NCI-H1092 (cell line): ENCODE measurements at regions not wholly inside any gene's neighbourhood (a gene's known extent, or its start where the extent isn't known, plus 50 kb on each side); places are given as distances from the start of the nearest gene placed in this dataset.
"Not testable (repeated sequence)": the region's sequence is repeated elsewhere in the genome, so short reads cannot be mapped to it uniquely, and the experiment has no call there.

ENCODE experiments used
- DNase-seq: peaks from one replicate; lab custom pipeline; 2025; lab: John Stamatoyannopoulos, UW

DNA sequence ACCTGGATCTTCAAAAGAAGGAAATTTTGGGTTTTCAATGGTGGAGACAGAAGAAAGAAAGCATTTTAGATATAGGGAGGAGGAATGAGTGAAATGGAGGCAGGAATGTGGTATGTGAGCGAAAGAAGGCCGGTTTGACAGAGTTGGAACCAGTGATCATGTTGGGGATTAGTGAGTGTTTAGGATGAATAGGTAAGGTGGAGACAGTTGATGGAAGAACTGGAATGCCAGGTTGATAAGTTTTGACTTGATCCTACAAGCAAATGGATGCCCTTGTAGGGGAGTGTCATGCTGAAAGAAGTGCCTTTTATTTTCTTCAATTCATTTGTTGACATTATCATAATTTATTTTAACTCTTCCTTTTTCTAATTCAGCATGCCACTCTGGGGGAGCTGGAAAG, 207.8 kb upstream of the AMOT start:
- no peak for DNase-seq

DNA sequence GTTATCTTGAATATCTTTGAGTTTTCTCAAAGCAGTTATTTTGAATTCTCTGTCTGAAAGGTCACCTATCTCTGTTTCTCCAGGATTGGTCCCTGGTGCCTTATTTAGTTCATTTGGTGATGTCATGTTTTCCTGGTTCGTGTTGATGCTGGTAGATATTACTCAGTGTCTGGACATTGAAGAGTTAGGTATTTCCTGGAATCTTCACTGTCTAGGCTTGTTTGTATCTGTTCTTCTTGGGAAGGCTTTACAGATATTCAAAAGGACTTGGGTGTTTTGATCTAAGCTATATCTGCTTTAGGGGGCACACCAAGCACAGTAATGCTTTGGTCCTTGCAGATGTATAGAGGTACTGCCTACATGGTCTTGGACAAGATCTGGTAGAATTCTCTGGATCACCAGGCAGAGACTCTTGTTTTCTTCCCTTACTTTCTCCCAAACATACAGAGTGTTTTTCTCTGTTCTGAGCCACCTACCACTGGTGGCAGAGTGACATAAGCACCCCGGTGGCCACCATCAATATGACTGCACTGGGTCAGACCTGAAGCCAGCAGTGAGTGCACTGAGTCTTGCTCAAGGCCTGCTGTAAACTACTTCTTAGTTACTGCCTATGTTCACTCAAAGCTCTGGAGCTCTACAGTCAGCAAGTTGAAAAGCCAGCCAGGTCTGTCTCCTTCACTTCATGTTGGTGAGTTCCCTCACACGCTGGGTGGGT, 193.5 kb upstream of the AMOT start:
- DNase-seq = no peak

DNA sequence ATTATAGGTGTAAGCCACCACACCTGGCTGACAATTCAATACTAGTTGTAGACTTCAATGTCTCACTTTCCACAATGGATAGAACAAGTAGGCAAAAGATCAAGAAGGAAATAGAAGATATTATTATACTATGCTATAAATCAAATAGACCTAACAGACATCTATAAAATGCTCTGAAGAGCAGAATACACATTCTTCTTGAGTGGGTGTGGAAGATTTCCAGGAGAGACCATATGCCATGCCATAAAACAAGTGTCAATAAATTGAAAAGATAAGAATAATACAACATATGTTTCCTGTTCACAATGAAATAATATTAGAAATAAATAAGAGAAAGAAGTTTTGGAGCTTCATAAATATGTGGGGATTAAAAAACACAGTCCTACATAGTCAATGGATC, 179.3 kb upstream of the AMOT start:
- DNase-seq = no peak

DNA sequence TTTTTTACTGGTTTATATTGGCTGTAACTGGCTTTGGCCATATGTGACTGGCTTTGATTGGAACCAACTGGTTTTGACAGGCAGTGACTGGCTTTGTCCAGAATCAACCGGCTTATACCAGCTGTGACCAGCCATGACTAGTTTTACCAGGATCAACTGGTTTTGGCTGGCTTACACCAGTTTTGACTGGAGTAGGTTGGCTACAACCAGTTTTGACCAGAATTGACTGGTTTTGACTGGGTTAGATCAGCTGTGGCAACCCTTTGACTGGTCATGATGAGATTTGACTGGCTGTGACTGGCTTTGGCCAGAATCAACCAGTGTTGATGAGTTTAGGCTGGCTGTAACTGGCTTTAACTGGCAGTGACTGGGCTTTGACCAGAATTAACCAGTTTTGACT, 169.2 kb upstream of the AMOT start:
- DNase-seq = no peak

DNA sequence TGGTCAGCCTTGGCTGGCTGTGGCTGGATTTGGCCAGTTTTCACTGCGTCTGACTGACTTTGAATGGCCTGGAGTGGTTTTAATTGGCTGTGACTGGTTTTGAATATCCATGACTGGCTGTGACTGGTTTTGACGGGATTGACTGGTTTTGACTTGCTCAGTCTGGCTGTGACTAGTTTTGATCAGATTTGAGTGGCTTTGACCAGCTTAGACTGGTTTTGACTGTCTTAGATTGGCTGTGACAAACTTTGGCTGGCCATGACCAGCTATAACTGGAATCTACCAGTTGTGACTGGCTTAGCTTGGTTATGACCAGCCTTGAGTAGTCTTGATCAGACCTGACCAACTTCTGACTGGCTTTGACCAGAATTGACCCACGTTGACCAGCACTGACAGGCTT, 168.4 kb upstream of the AMOT start:
- DNase-seq = no peak

DNA sequence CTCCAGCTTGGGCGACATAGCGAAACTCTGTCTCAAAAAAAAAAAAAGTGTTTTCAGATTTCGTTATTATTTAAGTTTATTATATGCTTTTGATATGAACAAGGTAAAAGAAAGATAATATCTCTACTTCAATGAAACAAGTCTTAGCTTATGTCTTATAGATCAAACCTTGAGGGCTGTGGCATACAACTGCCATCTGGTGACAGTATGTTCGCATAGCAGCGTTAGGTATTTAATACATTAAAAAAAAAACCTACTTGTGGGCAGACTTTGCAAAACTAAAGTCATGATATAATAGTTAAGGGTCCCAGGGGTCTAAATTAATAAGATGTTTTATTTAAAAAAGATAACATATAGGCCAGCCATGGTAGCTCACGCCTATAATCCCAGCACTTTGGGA, 161.2 kb upstream of the AMOT start:
- DNase-seq = no peak

DNA sequence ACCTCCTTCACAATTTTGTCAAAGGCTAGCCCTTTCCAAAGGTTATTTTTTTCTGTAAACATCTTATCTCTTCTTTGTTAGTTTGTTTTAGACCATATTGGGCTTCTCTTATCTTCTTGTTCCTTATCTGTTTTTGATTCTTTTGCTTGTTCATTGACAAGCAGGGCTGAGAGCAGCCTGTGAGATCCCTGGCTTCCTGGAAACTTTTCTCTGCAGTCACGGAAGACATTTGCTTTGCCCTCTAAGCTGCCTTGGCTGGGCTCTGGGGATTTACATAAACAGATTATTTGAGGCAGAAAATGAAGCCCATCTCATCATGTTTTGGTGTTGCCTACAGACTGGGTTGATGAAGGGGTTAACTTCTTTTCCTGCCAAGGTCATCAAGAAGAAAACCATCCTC, 157.4 kb upstream of the AMOT start:
- DNase-seq = no peak

DNA sequence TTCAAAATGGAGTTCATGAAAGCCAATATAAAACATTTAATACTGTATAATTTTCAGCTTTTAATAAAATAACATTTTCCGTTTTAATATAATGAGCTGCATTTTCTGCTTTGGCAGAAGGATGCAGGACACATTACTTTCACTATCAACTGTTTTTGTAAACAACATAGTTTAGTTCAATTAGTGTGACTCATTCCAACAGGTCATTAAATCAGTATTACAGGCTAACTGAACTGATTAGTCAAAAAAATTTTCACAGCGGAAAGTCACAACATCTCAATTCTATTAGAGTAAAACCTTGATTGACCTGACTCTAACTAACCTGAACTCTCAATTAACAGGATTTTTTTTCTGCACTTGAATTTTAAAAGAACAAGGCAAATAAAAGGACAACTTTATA, 151.2 kb upstream of the AMOT start:
- DNase-seq = no peak

DNA sequence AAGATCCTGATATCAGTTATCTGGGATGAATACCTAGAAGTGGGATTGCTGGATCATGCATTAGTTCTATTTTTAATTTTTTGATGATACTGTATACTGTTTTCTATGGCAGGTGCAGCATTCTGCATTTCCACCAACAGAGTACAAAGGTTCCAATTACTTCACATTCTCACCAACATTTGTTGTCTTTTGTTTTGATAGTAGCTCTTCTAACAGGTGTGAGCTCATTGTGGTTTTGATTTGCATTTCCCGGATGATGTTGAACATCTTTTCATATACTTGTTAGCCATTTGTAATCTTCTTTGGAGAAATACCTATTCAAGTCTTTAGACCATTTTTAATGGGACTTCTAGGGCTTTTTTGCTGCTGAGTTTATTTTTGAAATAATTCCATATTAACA, 139.2 kb upstream of the AMOT start:
- DNase-seq = no peak

DNA sequence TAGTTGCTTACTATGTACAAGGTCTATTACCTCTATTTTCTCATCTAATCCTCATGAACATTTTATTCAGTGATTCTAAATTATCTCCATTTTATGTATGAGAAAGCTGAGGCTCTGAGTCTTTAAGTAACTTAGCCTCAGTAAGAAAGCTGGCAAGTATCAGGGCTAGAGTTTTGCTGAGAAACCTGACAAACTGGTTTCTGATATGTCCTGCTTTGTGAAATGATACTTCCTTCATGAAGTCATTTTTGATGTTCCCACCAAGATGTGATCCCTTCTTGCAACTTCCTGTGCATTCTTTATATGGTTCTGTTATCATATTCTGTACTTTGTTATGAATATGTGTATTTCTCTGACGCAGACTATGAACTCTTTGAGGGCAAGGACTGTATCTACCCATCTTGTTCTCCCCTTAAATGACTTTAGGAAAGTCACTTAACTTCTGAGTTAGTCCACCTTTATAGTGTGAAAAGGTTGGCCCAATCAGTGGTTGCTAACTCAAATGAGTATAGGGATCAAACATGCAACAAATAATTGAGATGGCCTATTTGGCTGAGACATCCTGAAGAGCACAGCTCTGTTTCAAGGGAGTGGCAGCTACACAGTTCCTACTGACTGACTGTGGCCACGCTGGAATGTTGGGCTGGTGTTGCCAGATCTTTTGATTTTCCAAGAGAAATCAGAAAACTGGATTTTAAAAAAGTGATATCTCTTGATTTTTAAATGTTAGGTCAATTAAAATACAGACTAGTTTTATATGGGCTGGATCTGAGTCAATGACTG, 127.9 kb upstream of the AMOT start:
- DNase-seq = no peak

DNA sequence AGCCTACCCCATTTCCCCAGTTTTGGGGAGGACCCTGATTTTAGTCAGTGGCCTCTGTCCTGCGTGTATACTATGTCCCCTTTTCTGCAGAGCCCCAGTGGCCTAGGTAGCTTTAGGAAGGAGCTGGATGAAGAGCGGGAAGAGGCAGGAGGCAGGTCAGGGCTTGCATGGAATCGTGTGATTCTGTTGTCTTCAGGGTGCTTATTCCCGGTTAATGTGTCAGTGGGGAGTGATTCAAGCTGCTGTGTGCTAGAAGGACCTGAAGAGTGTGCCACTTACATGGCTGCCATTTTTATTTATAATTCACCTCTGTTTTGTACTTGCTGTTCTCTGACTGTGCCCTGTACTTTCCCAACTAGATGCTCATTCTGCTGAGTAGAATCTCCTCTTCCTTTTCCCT, 127.3 kb upstream of the AMOT start:
- no peak for DNase-seq

DNA sequence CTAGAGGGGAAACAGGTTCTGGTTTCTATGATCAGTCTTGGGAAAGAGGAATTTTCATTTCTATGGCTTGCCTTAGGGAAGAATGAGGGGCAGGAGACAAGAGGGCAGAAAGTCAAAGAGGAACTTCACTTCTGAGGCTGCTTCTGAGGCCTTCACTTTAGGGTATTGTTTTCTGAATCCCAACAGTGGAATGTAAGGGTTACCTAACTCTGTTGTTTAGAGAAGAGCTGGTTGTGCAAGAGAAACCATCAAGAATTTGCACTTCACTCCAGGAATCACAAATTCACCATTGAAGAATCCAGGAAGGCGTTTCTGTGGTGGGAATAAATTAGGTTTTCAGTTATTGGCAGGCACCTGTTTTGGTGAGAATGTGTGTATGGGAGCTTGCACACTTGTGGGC, 126.7 kb upstream of the AMOT start:
- DNase-seq = no peak

DNA sequence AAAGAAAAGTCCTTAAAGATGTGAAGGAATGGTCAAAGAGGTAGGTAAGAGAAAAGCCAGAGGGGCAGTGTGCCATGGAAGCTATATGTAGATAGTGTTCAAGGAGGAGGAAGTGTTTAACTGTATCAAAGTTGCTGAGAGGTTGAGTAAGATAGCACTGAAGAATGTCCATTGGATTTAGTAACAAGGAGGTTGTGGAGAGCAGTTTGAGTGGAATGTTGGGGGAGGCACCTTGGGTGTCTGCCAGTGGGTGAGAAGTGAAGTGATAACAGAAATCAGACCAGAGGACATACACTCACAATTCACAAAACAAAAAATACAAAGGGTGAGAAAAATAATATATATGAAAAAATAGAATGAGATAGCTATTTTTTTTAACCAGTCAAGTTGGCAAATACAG, 121.3 kb upstream of the AMOT start:
- no peak for DNase-seq

DNA sequence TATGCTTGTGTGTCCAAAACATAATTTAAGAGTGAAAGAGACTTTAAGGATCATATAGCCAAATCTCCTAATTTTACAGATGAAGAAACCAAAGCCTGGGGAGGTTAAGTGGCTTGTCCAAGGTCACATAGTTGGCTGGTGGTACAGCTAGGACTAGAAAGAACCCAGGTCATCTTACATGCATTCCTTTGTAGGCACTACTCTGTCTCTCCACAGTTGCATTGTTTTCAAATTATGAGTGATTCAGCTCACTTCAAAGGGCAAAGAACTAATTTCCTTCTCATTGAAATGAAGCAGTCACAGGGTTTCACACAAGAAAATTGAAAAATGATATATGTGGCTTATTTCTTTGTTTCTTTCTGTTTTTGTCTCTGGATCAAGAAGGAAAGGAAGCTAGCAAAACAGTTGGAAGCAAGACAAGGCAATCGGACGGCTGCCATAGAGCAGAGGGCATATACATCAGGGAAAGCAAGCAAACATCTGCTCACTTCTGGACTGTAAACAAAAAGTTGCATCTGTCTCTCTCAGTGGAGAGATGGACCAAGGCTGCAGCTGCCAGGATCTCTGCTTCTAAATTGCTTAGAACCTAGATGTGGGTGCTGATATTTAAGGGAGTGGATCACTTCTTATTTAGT, 107.5 kb upstream of the AMOT start:
- DNase-seq = no peak

DNA sequence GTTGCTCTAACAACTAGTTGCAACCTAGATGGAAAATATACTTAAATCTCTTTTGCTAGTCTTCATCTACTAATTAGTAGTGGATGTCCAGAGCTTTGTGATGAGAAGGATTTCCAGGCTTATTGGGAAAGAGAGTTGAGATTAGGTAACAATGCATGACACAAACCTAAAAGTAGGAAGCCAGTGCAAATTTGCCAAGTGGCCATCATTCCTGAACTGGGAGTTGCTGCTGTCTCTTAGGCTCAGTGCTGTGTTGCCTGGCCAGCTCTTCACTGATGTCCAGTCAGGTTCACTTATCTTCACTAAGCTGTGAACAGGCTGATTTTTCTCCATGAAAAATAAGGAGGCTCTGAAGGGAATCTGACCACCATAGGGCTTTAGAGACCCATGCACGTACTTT, 105.6 kb upstream of the AMOT start:
- DNase-seq = no peak

DNA sequence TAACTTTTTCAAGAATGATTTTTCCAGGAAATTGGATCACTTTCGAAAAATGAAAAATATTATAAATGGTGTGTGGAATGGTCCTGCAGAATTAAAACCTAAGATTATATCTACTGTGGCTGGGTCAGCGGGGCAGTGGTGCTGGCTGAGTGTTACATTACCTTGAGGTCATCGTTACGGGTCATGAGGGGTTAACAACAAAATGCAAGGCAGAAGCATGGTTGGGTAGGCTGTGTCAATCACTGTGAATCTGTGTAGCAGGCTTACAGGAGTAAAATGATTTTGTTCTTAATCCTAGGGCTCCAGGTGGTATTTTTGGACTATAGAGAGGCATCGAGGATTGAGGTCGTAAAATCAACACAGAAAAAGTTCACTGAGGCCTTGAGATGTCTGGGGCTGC, 105.2 kb upstream of the AMOT start:
- no peak for DNase-seq

DNA sequence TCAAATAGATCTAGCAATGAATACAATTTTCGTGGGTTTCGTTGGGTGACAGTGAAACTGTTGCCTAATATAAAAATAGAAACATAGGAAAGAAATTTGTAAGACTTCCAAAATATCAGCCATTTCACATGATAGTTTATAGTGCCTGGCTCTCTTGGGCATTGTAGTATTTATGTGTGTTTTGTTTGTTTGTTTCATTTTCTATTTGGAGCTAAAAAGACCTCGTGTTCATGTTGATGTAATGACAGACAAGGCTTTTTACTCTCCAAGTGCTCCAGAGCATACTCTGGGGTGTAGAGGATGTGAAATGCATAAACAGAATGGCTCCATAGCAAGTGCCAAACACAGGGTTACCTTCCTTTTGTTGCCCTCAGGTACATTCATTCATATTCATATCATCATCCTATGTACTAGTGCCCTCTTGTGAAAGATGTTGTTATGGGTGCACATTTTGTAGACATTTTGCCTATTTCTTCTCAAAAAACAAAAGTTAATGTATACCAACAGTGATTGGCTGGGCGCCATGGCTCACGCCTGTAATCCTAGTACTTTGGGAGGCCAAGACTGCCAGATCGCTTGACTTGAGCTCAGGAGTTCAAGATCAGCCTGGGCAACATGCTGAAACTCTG, 100.7 kb upstream of the AMOT start:
- no peak for DNase-seq

DNA sequence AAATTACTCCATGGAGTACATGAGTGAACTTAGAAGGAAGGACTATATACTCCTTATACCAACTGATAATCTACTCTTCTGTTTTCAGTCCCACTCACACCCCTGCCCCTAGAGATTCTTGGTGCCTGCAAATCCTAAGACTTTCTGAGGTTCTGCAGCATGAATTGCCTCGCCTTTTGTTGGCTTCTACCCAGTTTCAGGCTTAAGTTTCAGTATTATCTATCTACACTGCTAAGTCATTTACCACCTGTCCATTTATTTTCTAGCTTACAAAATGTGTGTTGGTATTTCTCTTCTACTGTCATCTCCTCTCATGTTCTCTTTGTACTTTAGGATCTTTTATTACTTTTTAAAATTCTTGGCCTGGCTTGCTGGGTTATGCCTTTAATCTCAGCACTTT, 94.4 kb upstream of the AMOT start:
- no peak for DNase-seq

DNA sequence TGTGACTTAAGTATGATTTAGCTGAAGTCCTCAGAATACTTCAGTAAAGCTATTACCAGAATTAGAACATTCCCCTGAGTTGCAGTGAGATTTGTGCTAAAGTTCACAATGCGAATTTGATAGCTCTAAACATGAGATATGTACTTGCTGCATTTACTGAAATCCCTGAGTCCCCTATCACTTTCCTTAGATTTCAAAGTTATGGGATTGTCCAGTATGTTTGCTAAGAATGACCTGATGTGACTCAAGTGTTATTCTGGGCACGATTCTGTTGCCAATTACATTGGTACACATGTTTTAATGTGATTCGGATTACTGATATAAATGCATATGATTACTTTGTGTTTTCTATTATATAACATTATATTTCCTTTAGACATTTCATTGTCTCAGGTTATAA, 91.3 kb upstream of the AMOT start:
- DNase-seq = no peak

DNA sequence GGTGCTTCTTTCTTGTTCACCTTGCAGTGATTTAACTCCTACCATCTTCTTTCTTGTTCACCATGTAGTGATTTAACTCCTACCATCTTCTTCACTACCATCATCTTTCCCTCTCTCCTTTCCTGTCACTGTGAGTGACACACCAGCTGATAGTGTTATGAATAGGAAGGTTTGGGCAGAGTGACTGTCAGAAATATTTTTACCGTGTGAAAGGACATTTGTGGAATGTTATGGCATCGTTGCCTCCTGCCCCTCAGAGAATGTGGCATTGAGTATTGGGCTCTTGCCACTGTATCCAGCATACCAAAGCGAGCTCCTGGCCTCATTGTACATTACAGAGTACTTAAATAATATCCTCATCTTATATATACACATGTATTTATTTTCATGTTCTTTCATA, 90.8 kb upstream of the AMOT start:
- no peak for DNase-seq

DNA sequence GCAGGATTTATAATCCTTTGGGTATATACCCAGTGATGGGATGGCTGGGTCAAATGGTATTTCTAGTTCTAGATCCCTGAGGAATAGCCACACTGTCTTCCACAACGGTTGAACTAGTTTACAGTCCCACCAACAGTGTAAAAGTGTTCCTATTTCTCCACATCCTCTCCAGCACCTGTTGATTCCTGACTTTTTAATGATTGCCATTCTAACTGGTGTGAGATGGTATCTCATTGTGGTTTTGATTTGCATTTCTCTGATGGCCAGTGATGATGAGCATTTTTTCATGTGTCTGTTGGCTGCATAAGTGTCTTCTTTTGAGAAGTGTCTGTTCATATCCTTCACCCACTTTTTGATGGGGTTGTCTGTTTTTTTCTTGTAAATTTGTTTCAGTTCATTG, 82.8 kb upstream of the AMOT start:
- DNase-seq = not testable (repeated sequence)

DNA sequence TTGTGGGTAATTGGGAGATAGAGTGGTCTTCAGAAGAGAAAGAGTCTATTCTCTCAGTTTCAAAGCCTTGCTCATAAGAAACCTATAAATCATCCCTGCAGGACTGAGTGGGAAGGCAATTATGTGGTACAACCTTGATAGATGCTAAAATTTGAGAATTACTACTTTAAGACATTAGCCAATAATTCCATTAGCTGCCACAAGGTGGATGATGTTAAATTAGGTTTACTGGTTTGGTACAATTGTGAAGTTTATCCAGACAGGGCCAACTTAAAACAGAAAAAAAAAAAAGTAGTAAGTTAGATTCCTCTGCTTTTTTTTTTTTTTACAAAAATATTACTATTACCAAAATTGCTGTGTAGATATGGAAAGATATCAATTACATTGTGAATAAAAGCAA, 73.2 kb upstream of the AMOT start:
- no peak for DNase-seq

DNA sequence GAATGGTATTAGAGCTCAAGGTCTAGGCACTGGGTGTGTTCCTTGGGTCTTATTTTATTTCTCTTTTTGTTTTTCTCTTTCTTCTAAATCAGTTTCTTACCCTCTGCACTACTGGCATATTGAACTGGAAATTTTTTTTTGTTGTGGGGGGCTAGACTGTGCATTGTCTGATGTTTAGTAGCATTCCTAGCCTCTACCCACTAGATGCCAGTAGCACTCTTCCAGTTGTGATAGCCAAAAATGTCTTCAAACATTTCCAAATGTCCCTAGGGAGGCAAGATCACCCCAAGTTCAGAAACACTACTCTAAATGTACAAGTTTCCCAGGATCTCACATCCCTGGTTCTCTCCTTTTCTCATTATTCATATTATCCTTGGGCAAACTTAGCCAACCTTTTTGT, 69.8 kb upstream of the AMOT start:
- no peak for DNase-seq
